HCT116 (cell line): ENCODE measurements at regions not wholly inside any gene's neighbourhood (a gene's known extent, or its start where the extent isn't known, plus 50 kb on each side); places are given as distances from the start of the nearest gene placed in this dataset.

Experiments used
- ATAC-seq: fragments of 200-7000 bp; cut with Tn5 transposase; 2 replicates; pipeline ENCODE4 v1.9.1; 2020; ENCODE audit warnings: mild to moderate bottlenecking, moderate library complexity
- BruUV-seq: library from RNA; stranded (reverse); fragments of 400-500 nt; replicated peaks from 2 replicates; lab custom pipeline; 2021; lab: Mats Ljungman, UMichigan
- CTCF ChIA-PET: fragments of 300-600 bp; sonication (Branson Sonifier 250); formaldehyde crosslinking; loops from one replicate; lab custom pipeline; 2021; ENCODE audit warnings: antibody characterized with exemption; lab: Charles Lee
- POLR2A ChIA-PET: fragments of 300-600, 350-600 bp; sonication (Branson Sonifier 250); formaldehyde crosslinking; loops from one replicate; lab custom pipeline; 2021; ENCODE audit warnings: antibody characterized with exemption; lab: Charles Lee
- RAD21 ChIA-PET, 2 experiments: fragments of 300-600 bp; sonication (Branson Sonifier 250); formaldehyde crosslinking; loops; one replicate each; lab custom pipeline; 2023; ENCODE audit warnings: low total read pairs in 2 of 2; ENCODE audit not compliant: uncharacterized antibody in 2 of 2, unreplicated experiment in 2 of 2, low non-redundant PET in 1 of 2; lab: Charles Lee
- DNase-seq: peaks from one replicate; pipeline ENCODE4 v3.0.0-alpha.2; 2010; ENCODE audit warnings: low read depth, low spot score
- H2AFZ ChIP-seq: fragments of 200-600 bp; shearing (Covaris generic), sonication (generic); 2 replicates; pipeline ENCODE4 v1.6.1; 2017; ENCODE audit warnings: low read depth, mixed run types, mixed read lengths, antibody characterized with exemption, low read length; ENCODE audit not compliant: poor library complexity, severe bottlenecking
- H3K27ac ChIP-seq: 2 replicates; pipeline ENCODE4 v1.5.1; 2012; ENCODE audit warnings: low read depth, low read length
- H3K27me3 ChIP-seq: fragments of 200-600 bp; sonication (generic); 2 replicates; pipeline ENCODE4 v1.6.1; 2016; ENCODE audit warnings: mixed run types, low read length, mixed read lengths; ENCODE audit not compliant: insufficient read depth
- H3K36me3 ChIP-seq, 2 experiments: fragments of 200-500 bp in 1 of 2; fragments of 200-600 bp in 1 of 2; sonication (Bioruptor generic) in 1 of 2; sonication (generic) in 1 of 2; 2 replicates each; pipeline versions ENCODE4 v1.5.1 to v1.6.1; 2014 to 2016; ENCODE audit warnings: low read length in 2 of 2, inconsistent platforms in 1 of 2, mixed read lengths in 1 of 2, mixed run types in 1 of 2; ENCODE audit not compliant: insufficient read depth in 2 of 2, control insufficient read depth in 1 of 2
- H3K4me1 ChIP-seq, 2 experiments: fragments of 200-600 bp in 1 of 2; sonication (generic) in 1 of 2; 2 replicates each; pipeline versions ENCODE4 v1.5.1 to v1.6.1; 2012 to 2017; ENCODE audit warnings: low read length in 2 of 2, inconsistent platforms in 1 of 2, mild to moderate bottlenecking in 1 of 2, mixed read lengths in 1 of 2, mixed run types in 1 of 2, moderate library complexity in 1 of 2; ENCODE audit not compliant: insufficient read depth in 2 of 2, control insufficient read depth in 1 of 2
- H3K4me2 ChIP-seq: fragments of 200-600 bp; sonication (generic); 2 replicates; pipeline ENCODE4 v1.6.1; 2017; ENCODE audit warnings: mixed run types, low read length, mixed read lengths
- H3K4me3 ChIP-seq, 2 experiments: fragments of 200-600 bp in 1 of 2; sonication (generic) in 1 of 2; replicated peaks in 1 of 2; 2 replicates each; pipeline ENCODE4 v1.5.1; 2011 to 2016; ENCODE audit warnings: low read length in 2 of 2, control low read depth in 1 of 2, low read depth in 1 of 2, mild to moderate bottlenecking in 1 of 2, mixed read lengths in 1 of 2, mixed run types in 1 of 2
- H3K79me2 ChIP-seq: fragments of 200-600 bp; sonication (generic); 2 replicates; pipeline ENCODE4 v1.6.1; 2017; ENCODE audit warnings: mild to moderate bottlenecking, mixed run types, low read length, moderate library complexity, mixed read lengths; ENCODE audit not compliant: insufficient read depth
- H3K9ac ChIP-seq: fragments of 200-600 bp; sonication (generic); 2 replicates; pipeline ENCODE4 v1.6.1; 2016; ENCODE audit warnings: low read length, mixed read lengths
- H3K9me2 ChIP-seq: fragments of 200-600 bp; sonication (generic), shearing (Covaris generic); 2 replicates; pipeline ENCODE4 v1.6.1; 2017; ENCODE audit warnings: mixed run types, mild to moderate bottlenecking, moderate library complexity; ENCODE audit not compliant: insufficient read depth
- H3K9me3 ChIP-seq, 2 experiments: fragments of 200-500 bp in 1 of 2; fragments of 200-600 bp in 1 of 2; sonication (Bioruptor generic) in 1 of 2; sonication (generic) in 1 of 2; 2 replicates each; pipeline ENCODE4 v1.6.1; 2014 to 2017; ENCODE audit warnings: low read length in 2 of 2, mixed read lengths in 2 of 2, inconsistent platforms in 1 of 2, low read depth in 1 of 2, mild to moderate bottlenecking in 1 of 2, mixed run types in 1 of 2, moderate library complexity in 1 of 2; ENCODE audit not compliant: control insufficient read depth in 1 of 2, insufficient read depth in 1 of 2
- H4K20me1 ChIP-seq: fragments of 200-600 bp; sonication (generic), shearing (Covaris generic); 2 replicates; pipeline ENCODE4 v1.6.1; 2017; ENCODE audit warnings: mixed run types, mild to moderate bottlenecking, moderate library complexity; ENCODE audit not compliant: insufficient read depth
- ATF3 ChIP-seq: IDR thresholded peaks from 2 replicates; pipeline ENCODE4 v1.6.1; 2012
- CEBPB ChIP-seq: IDR thresholded peaks from 2 replicates; pipeline ENCODE4 v1.6.1; 2012; ENCODE audit warnings: low read depth
- CTCF ChIP-seq, 3 experiments: fragments of 200-600 bp in 1 of 3; sonication (generic) in 1 of 3; IDR thresholded peaks in 2 of 3; conservative IDR thresholded peaks in 1 of 3; 2 replicates each; pipeline ENCODE4 v1.5.1; 2012 to 2017; ENCODE audit warnings: low read depth in 2 of 3, low read length in 2 of 3, antibody characterized with exemption in 1 of 3, borderline replicate concordance in 1 of 3, control low read depth in 1 of 3, mild to moderate bottlenecking in 1 of 3, mixed read lengths in 1 of 3, mixed run types in 1 of 3, moderate library complexity in 1 of 3; ENCODE audit not compliant: insufficient read depth in 1 of 3
- ELF1 ChIP-seq: IDR thresholded peaks from 2 replicates; pipeline ENCODE4 v1.6.1; 2012; ENCODE audit warnings: low read depth, borderline replicate concordance
- EZH2 ChIP-seq: fragments of 200-600 bp; sonication (generic); IDR thresholded peaks from 2 replicates; pipeline ENCODE4 v1.6.1; 2017; ENCODE audit warnings: antibody characterized with exemption, mixed run types
- EZH2phosphoT487 ChIP-seq: fragments of 200-600 bp; IDR thresholded peaks from 2 replicates; pipeline ENCODE4 v1.6.1; 2018; ENCODE audit warnings: antibody characterized with exemption, borderline replicate concordance
- JUND ChIP-seq: IDR thresholded peaks from 2 replicates; pipeline ENCODE4 v1.6.1; 2012
- POLR2A ChIP-seq: IDR thresholded peaks from 2 replicates; pipeline ENCODE4 v1.7.0; 2011; ENCODE audit warnings: borderline replicate concordance; ENCODE audit not compliant: insufficient read depth, insufficient read length; ENCODE audit errors: extremely low read depth
- RAD21 ChIP-seq: IDR thresholded peaks from 2 replicates; pipeline ENCODE4 v1.6.1; 2012; ENCODE audit warnings: low read depth, mild to moderate bottlenecking
- SIN3A ChIP-seq: IDR thresholded peaks from 2 replicates; pipeline ENCODE4 v1.6.1; 2012; ENCODE audit warnings: low read depth
- SP1 ChIP-seq: IDR thresholded peaks from 2 replicates; pipeline ENCODE4 v1.6.1; 2012; ENCODE audit warnings: low read depth
- TCF7L2 ChIP-seq: IDR thresholded peaks from 2 replicates; pipeline ENCODE4 v1.7.0; 2011; ENCODE audit warnings: borderline replicate concordance, inconsistent platforms; ENCODE audit not compliant: insufficient read depth, insufficient read length; ENCODE audit errors: extremely low read depth
- YY1 ChIP-seq: IDR thresholded peaks from 2 replicates; pipeline ENCODE4 v1.6.1; 2011; ENCODE audit warnings: low read length, low read depth, moderate library complexity, mild to moderate bottlenecking; ENCODE audit not compliant: insufficient replicate concordance; ENCODE audit errors: extremely low read depth
- intact Hi-C: fragments of 100-400 bp; cut with micrococcal nuclease; formaldehyde crosslinking; loops from 2 replicates; pipeline ENCODE4 v1.10.0; 2022
- TF ChIP-seq, protein P1 (sequence below): IDR thresholded peaks from 2 replicates; pipeline ENCODE4 v1.6.1; 2012
- TF ChIP-seq, protein P2 (sequence below): IDR thresholded peaks from 2 replicates; pipeline ENCODE4 v1.6.1; 2012; ENCODE audit warnings: low read depth

DNA sequence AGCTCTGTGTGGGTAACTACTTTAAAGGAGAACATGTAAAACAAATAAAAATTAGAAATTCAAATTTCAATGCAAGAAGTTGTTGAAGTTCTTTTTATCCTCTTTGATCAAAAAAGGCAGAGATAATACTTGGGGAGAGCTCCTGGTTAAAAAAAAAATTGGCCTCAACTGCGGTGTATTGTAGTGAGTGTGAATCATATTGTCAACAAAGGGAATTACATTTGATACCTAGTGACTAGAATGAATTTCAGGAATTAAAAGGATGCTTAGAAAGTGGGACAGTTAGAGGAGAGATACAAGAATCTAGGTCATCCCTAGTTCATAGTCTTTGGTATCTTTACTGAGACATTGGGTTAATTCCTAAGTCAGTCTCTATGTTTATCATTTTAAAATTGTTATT, 473.0 kb downstream of the CCDC85A start:
- ChIA-PET POLR2A (no interaction called here), RAD21 (no interaction called here), CTCF (no interaction called here)
- Histone ChIP-seq H3K4me3 (no peak overlapping the region), H3K36me3 (no peaks in the 10 kb centered on the region), H4K20me1 (no peaks in the 10 kb centered on the region), H3K9ac (no peak overlapping the region), H2AFZ (no peak overlapping the region), H3K27me3 (no peaks in the 10 kb centered on the region), H3K79me2 (no peaks in the 10 kb centered on the region), H3K4me2 (no peak overlapping the region), H3K4me1 (no peaks in the 10 kb centered on the region), H3K9me2 (no peaks in the 10 kb centered on the region), H3K27ac (no peak overlapping the region), H3K9me3 (no peaks in the 10 kb centered on the region)
- TF ChIP-seq POLR2A = no peak
- no peak for TF ChIP-seq ELF1
- TF ChIP-seq EZH2 = no peak
- no peak for TF ChIP-seq CEBPB
- no peak for TF ChIP-seq CTCF (IDR thresholded peaks at IDR 0.05 in 2 of 3, conservative IDR thresholded peaks at IDR 0.05 in 1 of 3; ENCODE audit: borderline replicate concordance in 1 of 3, insufficient read depth in 1 of 3, low read depth in 2 of 3, low read length in 2 of 3)
- no peak for TF ChIP-seq SIN3A
- TF ChIP-seq, protein P1, sequence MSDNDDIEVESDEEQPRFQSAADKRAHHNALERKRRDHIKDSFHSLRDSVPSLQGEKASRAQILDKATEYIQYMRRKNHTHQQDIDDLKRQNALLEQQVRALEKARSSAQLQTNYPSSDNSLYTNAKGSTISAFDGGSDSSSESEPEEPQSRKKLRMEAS = no peak
- TF ChIP-seq JUND = no peak
- no peak for TF ChIP-seq SP1
- TF ChIP-seq ATF3 = no peak
- TF ChIP-seq, protein P2, sequence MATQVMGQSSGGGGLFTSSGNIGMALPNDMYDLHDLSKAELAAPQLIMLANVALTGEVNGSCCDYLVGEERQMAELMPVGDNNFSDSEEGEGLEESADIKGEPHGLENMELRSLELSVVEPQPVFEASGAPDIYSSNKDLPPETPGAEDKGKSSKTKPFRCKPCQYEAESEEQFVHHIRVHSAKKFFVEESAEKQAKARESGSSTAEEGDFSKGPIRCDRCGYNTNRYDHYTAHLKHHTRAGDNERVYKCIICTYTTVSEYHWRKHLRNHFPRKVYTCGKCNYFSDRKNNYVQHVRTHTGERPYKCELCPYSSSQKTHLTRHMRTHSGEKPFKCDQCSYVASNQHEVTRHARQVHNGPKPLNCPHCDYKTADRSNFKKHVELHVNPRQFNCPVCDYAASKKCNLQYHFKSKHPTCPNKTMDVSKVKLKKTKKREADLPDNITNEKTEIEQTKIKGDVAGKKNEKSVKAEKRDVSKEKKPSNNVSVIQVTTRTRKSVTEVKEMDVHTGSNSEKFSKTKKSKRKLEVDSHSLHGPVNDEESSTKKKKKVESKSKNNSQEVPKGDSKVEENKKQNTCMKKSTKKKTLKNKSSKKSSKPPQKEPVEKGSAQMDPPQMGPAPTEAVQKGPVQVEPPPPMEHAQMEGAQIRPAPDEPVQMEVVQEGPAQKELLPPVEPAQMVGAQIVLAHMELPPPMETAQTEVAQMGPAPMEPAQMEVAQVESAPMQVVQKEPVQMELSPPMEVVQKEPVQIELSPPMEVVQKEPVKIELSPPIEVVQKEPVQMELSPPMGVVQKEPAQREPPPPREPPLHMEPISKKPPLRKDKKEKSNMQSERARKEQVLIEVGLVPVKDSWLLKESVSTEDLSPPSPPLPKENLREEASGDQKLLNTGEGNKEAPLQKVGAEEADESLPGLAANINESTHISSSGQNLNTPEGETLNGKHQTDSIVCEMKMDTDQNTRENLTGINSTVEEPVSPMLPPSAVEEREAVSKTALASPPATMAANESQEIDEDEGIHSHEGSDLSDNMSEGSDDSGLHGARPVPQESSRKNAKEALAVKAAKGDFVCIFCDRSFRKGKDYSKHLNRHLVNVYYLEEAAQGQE = no peak
- no peak for TF ChIP-seq EZH2phosphoT487
- TF ChIP-seq YY1 = no peak
- no peak for TF ChIP-seq TCF7L2
- TF ChIP-seq RAD21 = no peak
- intact Hi-C loops = no loop called here
- ATAC-seq = no peak
- BruUV-seq = no TSS peak
- no peak for DNase-seq
